CD8-positive, alpha-beta memory T cell (primary cell): ENCODE measurements at regions not wholly inside any gene's neighbourhood (a gene's known extent, or its start where the extent isn't known, plus 50 kb on each side); places are given as distances from the start of the nearest gene placed in this dataset.
A peak's percentile ranks its signal among the peaks of the same experiment; 100 is the strongest.

Experiments
- CTCF ChIA-PET: fragments of 350-600 bp; sonication (Branson Sonifier 250); formaldehyde crosslinking; loops from one replicate; lab custom pipeline; 2021; ENCODE audit warnings: antibody characterized with exemption; lab: Charles Lee
- POLR2A ChIA-PET: fragments of 350-600 bp; sonication (Branson Sonifier 250); formaldehyde crosslinking; loops from one replicate; lab custom pipeline; 2021; ENCODE audit warnings: antibody characterized with exemption; lab: Charles Lee
- DNase-seq, 5 donors: peaks; one replicate each; pipeline versions ENCODE4 v3.0.0 to v3.0.0-alpha.2; 2020 to 2022; ENCODE audit warnings: mixed read lengths in 1 of 5
- H3K27ac ChIP-seq: one replicate; pipeline ENCODE4 v1.7.0; 2013; ENCODE audit warnings: low read depth, mild to moderate bottlenecking, low read length, moderate library complexity
- H3K27me3 ChIP-seq: 2 replicates; pipeline ENCODE4 v1.7.0; 2013; ENCODE audit warnings: low read length, mild to moderate bottlenecking; ENCODE audit not compliant: insufficient read depth, poor library complexity, severe bottlenecking
- H3K36me3 ChIP-seq: 2 replicates; pipeline ENCODE4 v1.7.0; 2013; ENCODE audit warnings: mild to moderate bottlenecking, low read length, moderate library complexity; ENCODE audit not compliant: insufficient read depth
- H3K4me1 ChIP-seq: 2 replicates; pipeline ENCODE4 v1.7.0; 2013; ENCODE audit warnings: mild to moderate bottlenecking, low read length, moderate library complexity; ENCODE audit not compliant: insufficient read depth
- H3K4me3 ChIP-seq: 2 replicates; pipeline ENCODE4 v1.7.0; 2013; ENCODE audit warnings: mild to moderate bottlenecking, low read length
- H3K9me3 ChIP-seq: 2 replicates; pipeline ENCODE4 v1.7.0; 2013; ENCODE audit warnings: mild to moderate bottlenecking, low read length
- H3K27ac Mint-ChIP-seq, 8 donors: one replicate each; pipeline ENCODE4 v1.8.0; 2020 to 2021; ENCODE audit warnings: mixed read lengths in 8 of 8, mild to moderate bottlenecking in 6 of 8, inconsistent platforms in 3 of 8, moderate library complexity in 3 of 8
- H3K27me3 Mint-ChIP-seq, 2 donors: one replicate each; pipeline ENCODE4 v1.8.0; 2020 to 2021; ENCODE audit warnings: mixed read lengths in 2 of 2, mild to moderate bottlenecking in 1 of 2, moderate library complexity in 1 of 2
- H3K36me3 Mint-ChIP-seq, 3 donors: one replicate each; pipeline ENCODE4 v1.8.0; 2020 to 2021; ENCODE audit warnings: mixed read lengths in 3 of 3, inconsistent platforms in 1 of 3, mild to moderate bottlenecking in 1 of 3
- H3K4me1 Mint-ChIP-seq, 3 donors: one replicate each; pipeline ENCODE4 v1.8.0; 2020 to 2021; ENCODE audit warnings: mixed read lengths in 3 of 3, inconsistent platforms in 1 of 3, mild to moderate bottlenecking in 1 of 3
- H3K4me3 Mint-ChIP-seq, 7 donors: one replicate each; pipeline ENCODE4 v1.8.0; 2020 to 2021; ENCODE audit warnings: mixed read lengths in 7 of 7, mild to moderate bottlenecking in 6 of 7, moderate library complexity in 4 of 7, inconsistent platforms in 2 of 7
- H3K9me3 Mint-ChIP-seq, 5 donors: one replicate each; pipeline ENCODE4 v1.8.0; 2020 to 2022; ENCODE audit warnings: mixed read lengths in 5 of 5, mild to moderate bottlenecking in 3 of 5, moderate library complexity in 2 of 5, inconsistent platforms in 1 of 5

- ChIA-PET CTCF (no interaction called here), POLR2A (no interaction called here)
- Mint-ChIP-seq H3K4me3 (no peak overlapping the region), H3K27ac (no peak overlapping the region), H3K27me3 (no peaks in the 10 kb centered on the region), H3K36me3 (no peaks in the 10 kb centered on the region), H3K9me3 (peaks cover 0 to 9% (median 1%) of the 10 kb centered on the region in 5 donors), H3K4me1 (no peaks in the 10 kb centered on the region)
- H3K27ac ChIP-seq: no peak overlapping the region
- H3K9me3 ChIP-seq: no peaks in the 10 kb centered on the region
- no peaks in the 10 kb centered on the region for H3K4me1 ChIP-seq
- no peak overlapping the region for H3K4me3 ChIP-seq
- DNase-seq: no peak
- H3K27me3 ChIP-seq: no peaks in the 10 kb centered on the region
- no peaks in the 10 kb centered on the region for H3K36me3 ChIP-seq
Measured at GRCh38 chr11:96779030-96779429, 389.2 kb downstream of the JRKL start.

DNA sequence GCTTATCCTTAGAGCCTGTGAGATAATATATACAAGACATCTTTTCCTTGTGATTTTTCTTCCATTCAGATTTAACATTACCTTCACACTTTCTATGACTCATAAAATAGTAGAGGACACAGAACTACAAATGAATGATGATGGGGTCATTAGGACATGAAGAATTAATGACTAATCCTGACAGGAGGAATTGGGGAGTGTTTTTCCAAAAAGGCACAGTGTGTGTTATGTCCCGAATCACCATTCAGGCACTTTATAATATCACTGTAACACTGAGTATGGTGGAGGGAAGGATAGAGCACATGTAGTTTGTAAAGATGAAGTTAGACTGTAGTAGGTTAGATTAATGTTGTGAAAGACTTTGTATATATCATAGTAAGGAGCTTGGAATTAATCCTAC is 391.3 kb downstream of the JRKL start:
- Histone ChIP-seq H3K4me3 (no peak overlapping the region), H3K27me3 (no peaks in the 10 kb centered on the region), H3K4me1 (no peaks in the 10 kb centered on the region), H3K36me3 (no peaks in the 10 kb centered on the region), H3K9me3 (no peaks in the 10 kb centered on the region), H3K27ac (no peak overlapping the region)
- H3K27ac Mint-ChIP-seq: no peak overlapping the region
- no peaks in the 10 kb centered on the region for H3K27me3 Mint-ChIP-seq
- no peak for DNase-seq
- no peak overlapping the region for H3K4me3 Mint-ChIP-seq
- ChIA-PET POLR2A (no interaction called here), CTCF (no interaction called here)
- H3K4me1 Mint-ChIP-seq: no peaks in the 10 kb centered on the region
- H3K36me3 Mint-ChIP-seq: no peaks in the 10 kb centered on the region
- H3K9me3 Mint-ChIP-seq: peaks cover 0 to 9% (median 1%) of the 10 kb centered on the region in 5 donors

DNA sequence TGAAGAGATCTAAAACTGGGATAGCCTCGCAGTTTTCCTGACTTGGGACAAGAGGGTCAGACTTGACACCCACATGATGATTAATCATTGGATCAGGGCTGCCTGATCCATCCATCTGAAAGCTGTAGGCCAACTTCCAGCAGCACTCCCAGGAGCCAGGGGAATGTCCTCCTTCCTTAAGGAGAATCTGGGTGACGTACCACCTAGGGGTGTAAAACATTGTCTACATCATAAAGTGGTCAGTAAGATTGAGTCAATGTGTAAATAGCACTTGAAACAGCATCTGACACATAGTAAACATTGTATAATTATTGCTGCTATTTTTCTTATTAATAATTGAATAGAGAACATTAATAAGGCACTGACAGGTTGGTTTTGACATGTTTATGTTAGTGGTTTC is 392.8 kb downstream of the JRKL start:
- no peak overlapping the region for H3K4me3 Mint-ChIP-seq
- Histone ChIP-seq H3K4me3 (no peak overlapping the region), H3K27me3 (no peaks in the 10 kb centered on the region), H3K36me3 (no peaks in the 10 kb centered on the region), H3K27ac (no peak overlapping the region), H3K4me1 (no peaks in the 10 kb centered on the region), H3K9me3 (no peaks in the 10 kb centered on the region)
- no peak for DNase-seq
- POLR2A ChIA-PET: no interaction called here
- H3K27ac Mint-ChIP-seq: no peak overlapping the region
- CTCF ChIA-PET: no interaction called here
- no peaks in the 10 kb centered on the region for H3K27me3 Mint-ChIP-seq
- no peaks in the 10 kb centered on the region for H3K4me1 Mint-ChIP-seq
- H3K36me3 Mint-ChIP-seq: no peaks in the 10 kb centered on the region
- peaks cover 0 to 9% (median 0%) of the 10 kb centered on the region in 5 donors for H3K9me3 Mint-ChIP-seq

GRCh38 chr11:96783311-96783710 is 393.5 kb downstream of the JRKL start:
- Histone ChIP-seq H3K9me3 (no peaks in the 10 kb centered on the region), H3K36me3 (no peaks in the 10 kb centered on the region), H3K27me3 (no peaks in the 10 kb centered on the region), H3K27ac (no peak overlapping the region), H3K4me1 (no peaks in the 10 kb centered on the region), H3K4me3 (no peak overlapping the region)
- Mint-ChIP-seq H3K9me3 (peaks cover 0 to 8% (median 4%) of the 10 kb centered on the region in 5 donors), H3K4me1 (no peaks in the 10 kb centered on the region), H3K36me3 (no peaks in the 10 kb centered on the region), H3K27me3 (no peaks in the 10 kb centered on the region), H3K4me3 (peak overlapping the region in 1 of 7 donors; percentile 13), H3K27ac (no peak overlapping the region)
- no peak for DNase-seq
- ChIA-PET POLR2A (no interaction called here), CTCF (no interaction called here)

- Mint-ChIP-seq H3K4me3 (no peak overlapping the region), H3K4me1 (no peaks in the 10 kb centered on the region), H3K36me3 (no peaks in the 10 kb centered on the region), H3K27ac (no peak overlapping the region), H3K27me3 (no peaks in the 10 kb centered on the region), H3K9me3 (peaks cover 0 to 18% (median 5%) of the 10 kb centered on the region in 5 donors)
- no peaks in the 10 kb centered on the region for H3K36me3 ChIP-seq
- no peak overlapping the region for H3K4me3 ChIP-seq
- no peaks in the 10 kb centered on the region for H3K27me3 ChIP-seq
- H3K9me3 ChIP-seq: no peaks in the 10 kb centered on the region
- POLR2A ChIA-PET: no interaction called here
- no peak overlapping the region for H3K27ac ChIP-seq
- DNase-seq: no peak
- CTCF ChIA-PET: no interaction called here
- no peaks in the 10 kb centered on the region for H3K4me1 ChIP-seq
Measured at GRCh38 chr11:96785073-96785472, 395.3 kb downstream of the JRKL start.

- POLR2A ChIA-PET: no interaction called here
- H3K4me1 ChIP-seq: no peaks in the 10 kb centered on the region
- no peak for DNase-seq
- H3K27me3 Mint-ChIP-seq: no peaks in the 10 kb centered on the region
- H3K27me3 ChIP-seq: no peaks in the 10 kb centered on the region
- H3K4me1 Mint-ChIP-seq: no peaks in the 10 kb centered on the region
- H3K4me3 Mint-ChIP-seq: no peak overlapping the region
- H3K4me3 ChIP-seq: no peak overlapping the region
- no peak overlapping the region for H3K27ac ChIP-seq
- CTCF ChIA-PET: no interaction called here
- H3K36me3 ChIP-seq: no peaks in the 10 kb centered on the region
- H3K27ac Mint-ChIP-seq: no peak overlapping the region
- H3K9me3 Mint-ChIP-seq: peaks cover 3 to 21% (median 6%) of the 10 kb centered on the region in 5 donors
- no peaks in the 10 kb centered on the region for H3K36me3 Mint-ChIP-seq
- no peaks in the 10 kb centered on the region for H3K9me3 ChIP-seq
Measured at GRCh38 chr11:96794152-96794551, 404.3 kb downstream of the JRKL start.

- Mint-ChIP-seq H3K9me3 (peaks cover 0 to 4% (median 0%) of the 10 kb centered on the region in 5 donors), H3K4me1 (no peaks in the 10 kb centered on the region), H3K36me3 (no peaks in the 10 kb centered on the region), H3K27me3 (no peaks in the 10 kb centered on the region), H3K4me3 (no peak overlapping the region), H3K27ac (no peak overlapping the region)
- ChIA-PET POLR2A (no interaction called here), CTCF (no interaction called here)
- Histone ChIP-seq H3K9me3 (no peaks in the 10 kb centered on the region), H3K27ac (no peak overlapping the region), H3K27me3 (no peaks in the 10 kb centered on the region), H3K4me3 (no peak overlapping the region), H3K36me3 (no peaks in the 10 kb centered on the region), H3K4me1 (no peaks in the 10 kb centered on the region)
- DNase-seq: no peak
Measured at GRCh38 chr11:96798445-96798844, 408.6 kb downstream of the JRKL start.

- no peak overlapping the region for H3K27ac Mint-ChIP-seq
- H3K4me1 Mint-ChIP-seq: no peaks in the 10 kb centered on the region
- ChIA-PET CTCF (no interaction called here), POLR2A (no interaction called here)
- no peaks in the 10 kb centered on the region for H3K27me3 Mint-ChIP-seq
- H3K36me3 Mint-ChIP-seq: no peaks in the 10 kb centered on the region
- Histone ChIP-seq H3K27me3 (no peaks in the 10 kb centered on the region), H3K27ac (no peak overlapping the region), H3K9me3 (no peaks in the 10 kb centered on the region), H3K4me3 (no peak overlapping the region), H3K4me1 (no peaks in the 10 kb centered on the region), H3K36me3 (no peaks in the 10 kb centered on the region)
- H3K9me3 Mint-ChIP-seq: peaks cover 3 to 39% (median 6%) of the 10 kb centered on the region in 5 donors
- no peak for DNase-seq
- no peak overlapping the region for H3K4me3 Mint-ChIP-seq
Measured at GRCh38 chr11:96815236-96815635, 425.4 kb downstream of the JRKL start.
